ENCODE measurements at regions not wholly inside any gene's neighbourhood (a gene's known extent, or its start where the extent isn't known, plus 50 kb on each side); places are given as distances from the start of the nearest gene placed in this dataset.

- Histone ChIP-seq H4K20me1 (ENCODE audit: insufficient read depth) (no peaks in the 10 kb centered on the region), H2AFZ (ENCODE audit: low read depth, low read length) (no peak overlapping the region), H3K9me3 (ENCODE audit: low read length) (no peaks in the 10 kb centered on the region), H3K27me3 (ENCODE audit: insufficient read depth, low read depth, low read length) (no peaks in the 10 kb centered on the region), H3K9me2 (ENCODE audit: insufficient read depth, low read length) (no peaks in the 10 kb centered on the region), H3K9ac (ENCODE audit: low read length) (no peak overlapping the region), H3K4me3 (ENCODE audit: low read length) (no peak overlapping the region), H3K79me2 (replicated peaks; ENCODE audit: insufficient read depth, low read length) (no peaks in the 10 kb centered on the region), H3K36me3 (ENCODE audit: insufficient read depth, low read length) (no peaks in the 10 kb centered on the region), H3K27ac (ENCODE audit: low read length) (no peak overlapping the region), H3K4me2 (ENCODE audit: low read length) (no peak overlapping the region), H3F3A (ENCODE audit: insufficient read depth, low read length, poor library complexity, severe bottlenecking) (no peaks in the 10 kb centered on the region)
- TF ChIP-seq EP300 (conservative IDR thresholded peaks at IDR 0.05; ENCODE audit: poor library complexity, severe bottlenecking) (no peak), RAD21 (conservative IDR thresholded peaks at IDR 0.05) (no peak), EZH2 (IDR thresholded peaks at IDR 0.05; ENCODE audit: borderline replicate concordance, insufficient read depth, low read length, poor library complexity, severe bottlenecking) (no peak)
Measured at GRCh38 chr4:81818385-81818920, 346.7 kb upstream of the RASGEF1B start.

- Histone ChIP-seq H3K4me2 (ENCODE audit: low read length) (no peak overlapping the region), H3K9ac (ENCODE audit: low read length) (no peak overlapping the region), H3K4me3 (ENCODE audit: low read length) (no peak overlapping the region), H3K27me3 (ENCODE audit: insufficient read depth, low read depth, low read length) (no peaks in the 10 kb centered on the region), H3F3A (ENCODE audit: insufficient read depth, low read length, poor library complexity, severe bottlenecking) (no peaks in the 10 kb centered on the region), H3K9me3 (ENCODE audit: low read length) (no peaks in the 10 kb centered on the region), H2AFZ (ENCODE audit: low read depth, low read length) (no peak overlapping the region), H3K9me2 (ENCODE audit: insufficient read depth, low read length) (no peaks in the 10 kb centered on the region), H3K36me3 (ENCODE audit: insufficient read depth, low read length) (no peaks in the 10 kb centered on the region), H4K20me1 (ENCODE audit: insufficient read depth) (no peaks in the 10 kb centered on the region), H3K79me2 (replicated peaks; ENCODE audit: insufficient read depth, low read length) (no peaks in the 10 kb centered on the region), H3K27ac (ENCODE audit: low read length) (no peak overlapping the region)
- no peak for TF ChIP-seq MXI1 (conservative IDR thresholded peaks at IDR 0.05; ENCODE audit: poor library complexity, severe bottlenecking)
- no peak for TF ChIP-seq POLR2AphosphoS5 (IDR thresholded peaks at IDR 0.05)
- no peak for TF ChIP-seq CTCF (IDR thresholded peaks at IDR 0.05; ENCODE audit: poor library complexity, severe bottlenecking)
- TF ChIP-seq EZH2 (IDR thresholded peaks at IDR 0.05; ENCODE audit: borderline replicate concordance, insufficient read depth, low read length, poor library complexity, severe bottlenecking) = no peak
- no peak for TF ChIP-seq TAF1 (IDR thresholded peaks at IDR 0.05; ENCODE audit: low read depth)
- no peak for TF ChIP-seq REST (IDR thresholded peaks at IDR 0.05; ENCODE audit: borderline replicate concordance)
- TF ChIP-seq EP300 (conservative IDR thresholded peaks at IDR 0.05; ENCODE audit: poor library complexity, severe bottlenecking) = no peak
- no peak for TF ChIP-seq RAD21 (conservative IDR thresholded peaks at IDR 0.05)
- TF ChIP-seq SMC3 (conservative IDR thresholded peaks at IDR 0.05; ENCODE audit: poor library complexity) = no peak
Measured at GRCh38 chr4:81816031-81816761, 344.5 kb upstream of the RASGEF1B start.
